K562 (cell line): ENCODE measurements at regions not wholly inside any gene's neighbourhood (a gene's known extent, or its start where the extent isn't known, plus 50 kb on each side); places are given as distances from the start of the nearest gene placed in this dataset.

Experiments
- ATAC-seq: fragments of 200-7000 bp; cut with Tn5 transposase; 3 replicates; pipeline ENCODE4 v1.9.1; 2020; ENCODE audit warnings: moderate library complexity
- BruUV-seq: library from RNA; stranded (reverse); fragments of 400-500 nt; replicated peaks from 2 replicates; lab custom pipeline; 2021; lab: Mats Ljungman, UMichigan
- CTCF ChIA-PET: fragments of 300-600 bp; formaldehyde crosslinking; extraction: SDS; loops from one replicate; lab custom pipeline; 2021; ENCODE audit warnings: low intra/inter-chr PET ratio; lab: Yijun Ruan, JAX
- POLR2A ChIA-PET: fragments of 300-600, 350-650 bp; sonication (Branson Sonifier 250); formaldehyde crosslinking; extraction: SDS; loops from one replicate; lab custom pipeline; 2021; ENCODE audit warnings: antibody characterized with exemption, inconsistent platforms; lab: Yijun Ruan, JAX
- DNase-seq, 4 experiments: peaks; one replicate each; pipeline versions ENCODE4 v3.0.0 to v3.0.0-alpha.2; 2011 to 2018; ENCODE audit warnings: low spot score in 3 of 4, mixed read lengths in 3 of 4; ENCODE audit errors: extremely low read depth in 1 of 4
- FAIRE-seq: peaks from 2 replicates; lab custom pipeline; 2011; peaks lifted over from hg19 to GRCh38; lab: Jason Lieb, UNC
- H2AFZ ChIP-seq: 2 replicates; pipeline ENCODE4 v1.6.0; 2011; ENCODE audit warnings: low read depth, low read length, control low read depth, inconsistent platforms
- H3K27ac ChIP-seq: fragments of 200-600 bp; 3 replicates; pipeline ENCODE4 v1.8.0; 2011; ENCODE audit warnings: low read depth, mild to moderate bottlenecking, control low read depth, inconsistent platforms, low read length, moderate library complexity, mixed read lengths; ENCODE audit errors: extremely low read depth
- H3K27me3 ChIP-seq, 2 experiments: fragments of 300-600 bp in 1 of 2; 2 replicates in 1 of 2; 3 replicates in 1 of 2; pipeline versions ENCODE4 v1.6.0 to v1.8.0; 2011; ENCODE audit warnings: inconsistent platforms in 2 of 2, low read length in 2 of 2, mild to moderate bottlenecking in 1 of 2, mixed read lengths in 1 of 2, moderate library complexity in 1 of 2; ENCODE audit not compliant: control insufficient read depth in 2 of 2, insufficient read depth in 2 of 2
- H3K36me3 ChIP-seq: fragments of 300-600 bp; 3 replicates; pipeline ENCODE4 v1.8.0; 2011; ENCODE audit warnings: mild to moderate bottlenecking, low read length, inconsistent platforms; ENCODE audit not compliant: control insufficient read depth, insufficient read depth
- H3K4me1 ChIP-seq, 2 experiments: fragments of 200-600 bp in 1 of 2; replicated peaks in 1 of 2; 2 replicates in 1 of 2; 3 replicates in 1 of 2; pipeline versions ENCODE4 v1.5.1 to v1.8.0; 2011; ENCODE audit warnings: inconsistent platforms in 2 of 2, low read length in 2 of 2, mild to moderate bottlenecking in 1 of 2, mixed read lengths in 1 of 2, moderate library complexity in 1 of 2; ENCODE audit not compliant: control insufficient read depth in 2 of 2, insufficient read depth in 2 of 2
- H3K4me2 ChIP-seq: 2 replicates; pipeline ENCODE4 v1.6.1; 2011; ENCODE audit warnings: low read length, control low read depth, inconsistent platforms, mixed read lengths; ENCODE audit not compliant: insufficient read depth
- H3K4me3 ChIP-seq: fragments of 200-600 bp; sonication (generic), shearing (Covaris generic); 2 replicates; pipeline ENCODE4 v1.5.1; 2016; ENCODE audit warnings: control low read depth, inconsistent platforms
- H3K79me2 ChIP-seq: fragments of 200-600 bp; 3 replicates; pipeline ENCODE4 v1.8.0; 2011; ENCODE audit warnings: low read length, inconsistent platforms; ENCODE audit not compliant: control insufficient read depth, insufficient read depth
- H3K9ac ChIP-seq, 2 experiments: 2 replicates each; pipeline versions ENCODE4 v1.6.0 to v1.6.1; 2011; ENCODE audit warnings: low read depth in 2 of 2, low read length in 2 of 2, control low read depth in 1 of 2, inconsistent platforms in 1 of 2, mild to moderate bottlenecking in 1 of 2, mixed read lengths in 1 of 2; ENCODE audit not compliant: insufficient read depth in 1 of 2
- H3K9me1 ChIP-seq: one replicate; pipeline ENCODE4 v1.6.0; 2011; ENCODE audit warnings: inconsistent platforms, mild to moderate bottlenecking, low read length, moderate library complexity; ENCODE audit not compliant: control insufficient read depth, insufficient read depth
- H3K9me3 ChIP-seq: replicated peaks from 2 replicates; pipeline ENCODE4 v1.5.1; 2011; ENCODE audit warnings: low read depth, low read length, inconsistent platforms; ENCODE audit not compliant: control insufficient read depth, insufficient read depth
- H4K20me1 ChIP-seq: replicated peaks from 2 replicates; pipeline ENCODE4 v1.6.1; 2011; ENCODE audit warnings: low read length, inconsistent platforms, mixed read lengths; ENCODE audit not compliant: control insufficient read depth, insufficient read depth
- BRF1 ChIP-seq: IDR thresholded peaks from 3 replicates; pipeline ENCODE4 v1.6.1; 2011; ENCODE audit warnings: borderline replicate concordance, mild to moderate bottlenecking; ENCODE audit not compliant: insufficient read length; ENCODE audit errors: extremely low read depth
- MED1 ChIP-seq: sonication (generic); formaldehyde crosslinking; IDR thresholded peaks from 2 replicates; pipeline ENCODE4 v1.8.1; 2023; ENCODE audit warnings: missing genetic modification reagents, borderline replicate concordance
- TRIM24 ChIP-seq, 2 experiments: fragments of 450-650 bp; IDR thresholded peaks; 2 replicates each; pipeline ENCODE4 v1.6.1; 2016
- ZNF165 ChIP-seq: fragments of 250-450 bp; sonication (Bioruptor Pico); IDR thresholded peaks from 2 replicates; pipeline ENCODE4 v1.4.0; 2020; ENCODE audit warnings: borderline replicate concordance
- ZNF253 ChIP-seq: fragments of 250-450 bp; sonication (Bioruptor Pico); conservative IDR thresholded peaks from 2 replicates; pipeline ENCODE4 v1.6.1; 2021; ENCODE audit warnings: mild to moderate bottlenecking
- ZNF316 ChIP-seq: fragments of 450-650 bp; IDR thresholded peaks from 2 replicates; pipeline ENCODE4 v1.6.1; 2016
- WGBS: fragments of 100-300 bp; shearing (Covaris generic); methylation state at CpG from one replicate; pipeline ENCODE4 v1.1.6; 2016; ENCODE audit warnings: low coverage, mixed read lengths; ENCODE audit not compliant: insufficient coverage; ENCODE audit errors: missing lambda C conversion rate; 5-methylcytosine and 5-hydroxymethylcytosine counted together
- in situ Hi-C: fragments of 300-500 bp; cut with MboI; formaldehyde crosslinking; loops from 4 replicates; pipeline ENCODE4 v1.15.0; 2018; ENCODE audit warnings: inconsistent platforms, mixed read lengths
- intact Hi-C: fragments of 100-400 bp; cut with micrococcal nuclease; formaldehyde crosslinking; loops from 2 replicates; pipeline ENCODE4 v1.14.2; 2022
- TF ChIP-seq, protein P1 (sequence below), 2 experiments: fragments of 450-650 bp in 1 of 2; IDR thresholded peaks; 2 replicates each; pipeline ENCODE4 v1.6.1; 2011 to 2017; ENCODE audit warnings: low read depth in 2 of 2, antibody characterized with exemption in 1 of 2, borderline replicate concordance in 1 of 2, low read length in 1 of 2, mild to moderate bottlenecking in 1 of 2, mixed read lengths in 1 of 2; ENCODE audit not compliant: control insufficient read depth in 1 of 2

GRCh38 chr20:6566821-6567220 lies 200.7 kb upstream of the BMP2 start (continued):
- TF ChIP-seq MED1 (no peak), ZNF165 (no peak), ZNF316 (no peak)

DNA sequence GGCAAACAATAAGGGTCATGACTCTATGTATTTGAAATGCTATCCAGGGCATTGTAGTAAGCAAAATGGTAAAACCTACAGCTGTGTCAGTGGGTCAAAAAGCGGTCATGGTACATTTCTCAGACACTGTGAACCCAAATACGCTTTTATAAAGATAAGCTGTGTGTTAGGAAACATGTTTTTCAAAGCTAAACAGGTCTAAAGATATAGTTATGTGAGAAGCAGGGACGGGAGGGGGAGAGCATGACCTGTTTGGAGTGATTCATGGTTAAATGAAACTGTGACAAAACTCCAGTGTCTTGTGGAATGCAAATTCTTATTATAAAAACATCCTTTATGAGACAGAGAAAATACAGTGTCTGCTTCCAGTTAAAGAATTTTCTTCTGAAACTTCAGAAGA lies 205.4 kb upstream of the BMP2 start:
- H3K27ac ChIP-seq, result no peak overlapping the region
- H3K36me3 ChIP-seq, result no peaks in the 10 kb centered on the region
- no peak overlapping the region for H3K4me3 ChIP-seq
- no peaks in the 10 kb centered on the region for H3K9me3 ChIP-seq
- ChIA-PET CTCF (no interaction called here), POLR2A (no interaction called here)
- TF ChIP-seq TRIM24 (IDR thresholded peaks at IDR 0.05), result no peak
- TF ChIP-seq ZNF253 (CRISPR knock-in tag), result no peak
- no peak for TF ChIP-seq BRF1
- TF ChIP-seq, protein P1, sequence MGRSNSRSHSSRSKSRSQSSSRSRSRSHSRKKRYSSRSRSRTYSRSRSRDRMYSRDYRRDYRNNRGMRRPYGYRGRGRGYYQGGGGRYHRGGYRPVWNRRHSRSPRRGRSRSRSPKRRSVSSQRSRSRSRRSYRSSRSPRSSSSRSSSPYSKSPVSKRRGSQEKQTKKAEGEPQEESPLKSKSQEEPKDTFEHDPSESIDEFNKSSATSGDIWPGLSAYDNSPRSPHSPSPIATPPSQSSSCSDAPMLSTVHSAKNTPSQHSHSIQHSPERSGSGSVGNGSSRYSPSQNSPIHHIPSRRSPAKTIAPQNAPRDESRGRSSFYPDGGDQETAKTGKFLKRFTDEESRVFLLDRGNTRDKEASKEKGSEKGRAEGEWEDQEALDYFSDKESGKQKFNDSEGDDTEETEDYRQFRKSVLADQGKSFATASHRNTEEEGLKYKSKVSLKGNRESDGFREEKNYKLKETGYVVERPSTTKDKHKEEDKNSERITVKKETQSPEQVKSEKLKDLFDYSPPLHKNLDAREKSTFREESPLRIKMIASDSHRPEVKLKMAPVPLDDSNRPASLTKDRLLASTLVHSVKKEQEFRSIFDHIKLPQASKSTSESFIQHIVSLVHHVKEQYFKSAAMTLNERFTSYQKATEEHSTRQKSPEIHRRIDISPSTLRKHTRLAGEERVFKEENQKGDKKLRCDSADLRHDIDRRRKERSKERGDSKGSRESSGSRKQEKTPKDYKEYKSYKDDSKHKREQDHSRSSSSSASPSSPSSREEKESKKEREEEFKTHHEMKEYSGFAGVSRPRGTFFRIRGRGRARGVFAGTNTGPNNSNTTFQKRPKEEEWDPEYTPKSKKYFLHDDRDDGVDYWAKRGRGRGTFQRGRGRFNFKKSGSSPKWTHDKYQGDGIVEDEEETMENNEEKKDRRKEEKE (IDR thresholded peaks at IDR 0.05; ENCODE audit: borderline replicate concordance in 1 of 2, control insufficient read depth in 1 of 2, low read depth in 2 of 2, low read length in 1 of 2), result no peak
- in situ Hi-C loops, result no loop called here
- no peaks in the 10 kb centered on the region for H3K9me1 ChIP-seq
- FAIRE-seq, result no peak
- H3K4me1 ChIP-seq, result no peaks in the 10 kb centered on the region
- no peak for ATAC-seq
- no peak overlapping the region for H3K4me2 ChIP-seq
- WGBS, result 0% methylated on average over 3 of the region's 3 CpGs
- no peak overlapping the region for H3K9ac ChIP-seq
- H2AFZ ChIP-seq, result no peak overlapping the region
- no peak for DNase-seq
- H3K79me2 ChIP-seq, result no peaks in the 10 kb centered on the region
- intact Hi-C loops, result no loop called here
- no peaks in the 10 kb centered on the region for H3K27me3 ChIP-seq
- H4K20me1 ChIP-seq, result no peaks in the 10 kb centered on the region
- BruUV-seq, result no TSS peak
